H9 (cell line): ENCODE measurements at regions not wholly inside any gene's neighbourhood (a gene's known extent, or its start where the extent isn't known, plus 50 kb on each side); places are given as distances from the start of the nearest gene placed in this dataset.

ENCODE experiments used
- DNase-seq: peaks from one replicate; pipeline ENCODE4 v3.0.0-alpha.2; 2017
- H2AFZ ChIP-seq: one replicate; pipeline ENCODE4 v1.6.1; 2013; ENCODE audit warnings: mild to moderate bottlenecking, low read length, control low read depth, moderate library complexity
- H2AK5ac ChIP-seq: 2 replicates; pipeline ENCODE4 v1.6.1; 2013; ENCODE audit warnings: low read length, control low read depth, mixed read lengths; ENCODE audit not compliant: insufficient read length
- H2BK120ac ChIP-seq: one replicate; pipeline ENCODE4 v1.6.1; 2013; ENCODE audit warnings: low read depth, mild to moderate bottlenecking, low read length, control low read depth, inconsistent platforms; ENCODE audit not compliant: poor library complexity, severe bottlenecking
- H2BK12ac ChIP-seq: 2 replicates; pipeline ENCODE4 v1.6.1; 2013; ENCODE audit warnings: low read length, control low read depth, mixed read lengths, low read depth; ENCODE audit not compliant: insufficient read length
- H2BK15ac ChIP-seq: 2 replicates; pipeline ENCODE4 v1.6.1; 2013; ENCODE audit warnings: low read depth, low read length, control low read depth
- H2BK20ac ChIP-seq: one replicate; pipeline ENCODE4 v1.6.1; 2013; ENCODE audit warnings: low read depth, mild to moderate bottlenecking, low read length, control low read depth, inconsistent platforms; ENCODE audit not compliant: poor library complexity, severe bottlenecking
- H2BK5ac ChIP-seq: 2 replicates; pipeline ENCODE4 v1.6.1; 2013; ENCODE audit warnings: low read length, control low read depth, mixed read lengths; ENCODE audit not compliant: insufficient read length
- H3K14ac ChIP-seq: 2 replicates; pipeline ENCODE4 v1.6.1; 2013; ENCODE audit warnings: low read length, control low read depth; ENCODE audit not compliant: insufficient read depth
- H3K18ac ChIP-seq: 2 replicates; pipeline ENCODE4 v1.6.1; 2013; ENCODE audit warnings: low read depth, mild to moderate bottlenecking, mixed read lengths, low read length, control low read depth; ENCODE audit not compliant: insufficient read length
- H3K23ac ChIP-seq: 2 replicates; pipeline ENCODE4 v1.6.1; 2013; ENCODE audit warnings: low read length, control low read depth, mixed read lengths, low read depth; ENCODE audit not compliant: insufficient read length
- H3K23me2 ChIP-seq: 2 replicates; pipeline ENCODE4 v1.6.1; 2013; ENCODE audit warnings: low read depth, mild to moderate bottlenecking, mixed read lengths, low read length, control low read depth; ENCODE audit not compliant: insufficient read length, poor library complexity, severe bottlenecking
- H3K27ac ChIP-seq: 2 replicates; pipeline ENCODE4 v1.5.1; 2013; ENCODE audit warnings: low read length, control low read depth, mixed read lengths, low read depth; ENCODE audit not compliant: insufficient read length
- H3K27me3 ChIP-seq: 2 replicates; pipeline ENCODE4 v1.6.1; 2013; ENCODE audit warnings: low read length, control low read depth, inconsistent platforms; ENCODE audit not compliant: insufficient read depth
- H3K4ac ChIP-seq: 2 replicates; pipeline ENCODE4 v1.6.1; 2013; ENCODE audit warnings: low read depth, mild to moderate bottlenecking, control low read depth, inconsistent platforms, low read length, moderate library complexity
- H3K4me1 ChIP-seq: 2 replicates; pipeline ENCODE4 v1.6.1; 2013; ENCODE audit warnings: low read length, control low read depth, inconsistent platforms; ENCODE audit not compliant: insufficient read depth
- H3K4me2 ChIP-seq: 2 replicates; pipeline ENCODE4 v1.6.1; 2013; ENCODE audit warnings: low read length, control low read depth, mixed read lengths; ENCODE audit not compliant: insufficient read length, insufficient read depth
- H3K56ac ChIP-seq: 2 replicates; pipeline ENCODE4 v1.6.1; 2013; ENCODE audit warnings: low read depth, mild to moderate bottlenecking, mixed read lengths, low read length, control low read depth; ENCODE audit not compliant: insufficient read length
- H3K79me1 ChIP-seq: 2 replicates; pipeline ENCODE4 v1.6.1; 2013; ENCODE audit warnings: low read depth, mild to moderate bottlenecking, moderate library complexity, low read length, control low read depth, inconsistent platforms; ENCODE audit not compliant: insufficient read depth, poor library complexity, severe bottlenecking
- H3K79me2 ChIP-seq: 2 replicates; pipeline ENCODE4 v1.6.1; 2013; ENCODE audit warnings: low read length, control low read depth, inconsistent platforms; ENCODE audit not compliant: insufficient read depth
- H3K9ac ChIP-seq: 2 replicates; pipeline ENCODE4 v1.6.1; 2013; ENCODE audit warnings: low read length, control low read depth, mixed read lengths; ENCODE audit not compliant: insufficient read length; ENCODE audit errors: extremely low read depth
- H3K9me3 ChIP-seq: one replicate; pipeline ENCODE4 v1.6.1; 2013; ENCODE audit warnings: low read depth, low read length, inconsistent platforms; ENCODE audit not compliant: control insufficient read depth
- H3T11ph ChIP-seq: one replicate; pipeline ENCODE4 v1.6.1; 2013; ENCODE audit warnings: mild to moderate bottlenecking, low read length, control low read depth, inconsistent platforms
- H4K20me1 ChIP-seq: one replicate; pipeline ENCODE4 v1.6.1; 2013; ENCODE audit not compliant: control insufficient read depth, insufficient read length, insufficient read depth
- H4K5ac ChIP-seq: 2 replicates; pipeline ENCODE4 v1.6.1; 2013; ENCODE audit warnings: low read depth, mild to moderate bottlenecking, mixed read lengths, low read length, control low read depth; ENCODE audit not compliant: insufficient read length
- H4K8ac ChIP-seq: replicated peaks from 2 replicates; pipeline ENCODE4 v1.6.1; 2013; ENCODE audit warnings: low read length, control low read depth, mixed read lengths, low read depth; ENCODE audit not compliant: insufficient read length
- H4K91ac ChIP-seq: 2 replicates; pipeline ENCODE4 v1.6.1; 2013; ENCODE audit warnings: low read depth, mild to moderate bottlenecking, moderate library complexity, mixed read lengths, low read length, control low read depth; ENCODE audit not compliant: insufficient read length
- H3K27ac Mint-ChIP-seq, 3 experiments: 2 replicates in 2 of 3; 3 replicates in 1 of 3; pipeline ENCODE4 v1.8.0; 2020 to 2021; ENCODE audit warnings: mixed read lengths in 3 of 3, mild to moderate bottlenecking in 1 of 3, moderate library complexity in 1 of 3
- H3K27me3 Mint-ChIP-seq: 2 replicates; pipeline ENCODE4 v1.8.0; 2021; ENCODE audit warnings: low read depth, mild to moderate bottlenecking, moderate library complexity, mixed read lengths
- H3K36me3 Mint-ChIP-seq, 3 experiments: 2 replicates in 2 of 3; 3 replicates in 1 of 3; pipeline ENCODE4 v1.8.0; 2020 to 2021; ENCODE audit warnings: low read depth in 3 of 3, mixed read lengths in 3 of 3; ENCODE audit not compliant: insufficient read depth in 1 of 3
- H3K4me1 Mint-ChIP-seq, 2 experiments: 2 replicates each; pipeline ENCODE4 v1.8.0; 2020; ENCODE audit warnings: mixed read lengths in 2 of 2
- H3K4me3 Mint-ChIP-seq, 2 experiments: 2 replicates in 1 of 2; 3 replicates in 1 of 2; pipeline ENCODE4 v1.8.0; 2020 to 2021; ENCODE audit warnings: mild to moderate bottlenecking in 2 of 2, mixed read lengths in 2 of 2, moderate library complexity in 1 of 2
- H3K9me3 Mint-ChIP-seq, 2 experiments: 2 replicates in 1 of 2; 3 replicates in 1 of 2; pipeline ENCODE4 v1.8.0; 2020; ENCODE audit warnings: mild to moderate bottlenecking in 2 of 2, mixed read lengths in 2 of 2, moderate library complexity in 1 of 2
- CTCF ChIP-seq: fragments of 200-600 bp; sonication (generic); conservative IDR thresholded peaks from 3 replicates; pipeline ENCODE4 v1.8.0; 2021; ENCODE audit warnings: antibody characterized with exemption, mild to moderate bottlenecking
- WGBS: extraction: QIAGEN DNeasy Blood & Tissue Kit; methylation state at CpG from one replicate; pipeline ENCODE4 v1.1.7; 2013; ENCODE audit warnings: missing lambda C conversion rate, low lambda C conversion rate, mixed read lengths; ENCODE audit not compliant: insufficient read length; ENCODE audit errors: extremely low coverage; 5-methylcytosine and 5-hydroxymethylcytosine counted together

GRCh38 chr6:74117113-74117512 lies 421.1 kb downstream of the CD109 start:
- H2BK12ac ChIP-seq, result no peak overlapping the region
- no peak overlapping the region for H3K4me3 Mint-ChIP-seq
- H3K9me3 ChIP-seq, result no peaks in the 10 kb centered on the region
- H4K20me1 ChIP-seq, result no peaks in the 10 kb centered on the region
- H4K5ac ChIP-seq, result no peak overlapping the region
- H3K27ac ChIP-seq, result no peak overlapping the region
- H3K23me2 ChIP-seq, result no peaks in the 10 kb centered on the region
- no peak for DNase-seq
- H3K79me2 ChIP-seq, result no peaks in the 10 kb centered on the region
- H3K4me1 ChIP-seq, result no peaks in the 10 kb centered on the region
- no peak overlapping the region for H3K14ac ChIP-seq
- H3K9me3 Mint-ChIP-seq, result no peaks in the 10 kb centered on the region; a peak in 2 of 5 replicates
- no peaks in the 10 kb centered on the region for H3K79me1 ChIP-seq
- WGBS, result no CpG with 5 or more reads among the region's 1 CpG
- no peak overlapping the region for H3K9ac ChIP-seq
- no peak overlapping the region for H2AK5ac ChIP-seq
- no peaks in the 10 kb centered on the region; the same call in 1 of the 2 replicates for H3K27me3 Mint-ChIP-seq
- H4K8ac ChIP-seq, result no peak overlapping the region
- no peak overlapping the region for H2BK5ac ChIP-seq
- no peaks in the 10 kb centered on the region for H3K27me3 ChIP-seq
- H3T11ph ChIP-seq, result no peak overlapping the region
- no peak overlapping the region for H2BK15ac ChIP-seq
- no peak overlapping the region for H3K4me2 ChIP-seq
- H3K18ac ChIP-seq, result no peak overlapping the region
- H4K91ac ChIP-seq, result no peak overlapping the region
- H3K23ac ChIP-seq, result no peak overlapping the region
- H3K56ac ChIP-seq, result no peak overlapping the region
- H3K4me1 Mint-ChIP-seq, result no peaks in the 10 kb centered on the region
- no peak overlapping the region for H3K4ac ChIP-seq
- no peak for TF ChIP-seq CTCF
- no peak overlapping the region for H3K27ac Mint-ChIP-seq
- no peak overlapping the region for H2AFZ ChIP-seq
- H2BK20ac ChIP-seq, result no peak overlapping the region
- H2BK120ac ChIP-seq, result no peak overlapping the region
- H3K36me3 Mint-ChIP-seq, result no peaks in the 10 kb centered on the region
